ENCODE measurements at regions not wholly inside any gene's neighbourhood (a gene's known extent, or its start where the extent isn't known, plus 50 kb on each side); places are given as distances from the start of the nearest gene placed in this dataset.

GRCh38 chr6:44531442-44532015 is 144.0 kb downstream of the CDC5L start:
- TF ChIP-seq, protein P1, sequence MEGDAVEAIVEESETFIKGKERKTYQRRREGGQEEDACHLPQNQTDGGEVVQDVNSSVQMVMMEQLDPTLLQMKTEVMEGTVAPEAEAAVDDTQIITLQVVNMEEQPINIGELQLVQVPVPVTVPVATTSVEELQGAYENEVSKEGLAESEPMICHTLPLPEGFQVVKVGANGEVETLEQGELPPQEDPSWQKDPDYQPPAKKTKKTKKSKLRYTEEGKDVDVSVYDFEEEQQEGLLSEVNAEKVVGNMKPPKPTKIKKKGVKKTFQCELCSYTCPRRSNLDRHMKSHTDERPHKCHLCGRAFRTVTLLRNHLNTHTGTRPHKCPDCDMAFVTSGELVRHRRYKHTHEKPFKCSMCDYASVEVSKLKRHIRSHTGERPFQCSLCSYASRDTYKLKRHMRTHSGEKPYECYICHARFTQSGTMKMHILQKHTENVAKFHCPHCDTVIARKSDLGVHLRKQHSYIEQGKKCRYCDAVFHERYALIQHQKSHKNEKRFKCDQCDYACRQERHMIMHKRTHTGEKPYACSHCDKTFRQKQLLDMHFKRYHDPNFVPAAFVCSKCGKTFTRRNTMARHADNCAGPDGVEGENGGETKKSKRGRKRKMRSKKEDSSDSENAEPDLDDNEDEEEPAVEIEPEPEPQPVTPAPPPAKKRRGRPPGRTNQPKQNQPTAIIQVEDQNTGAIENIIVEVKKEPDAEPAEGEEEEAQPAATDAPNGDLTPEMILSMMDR (IDR thresholded peaks at IDR 0.05; ENCODE audit: low read depth, low read length), result no peak
- no peak overlapping the region for H3K4me3 ChIP-seq (ENCODE audit: low read depth, low read length)

GRCh38 chr6:44533421-44533820 is 145.9 kb downstream of the CDC5L start:
- H3K4me3 ChIP-seq (ENCODE audit: low read depth, low read length), result no peak overlapping the region
- TF ChIP-seq, protein P1 (IDR thresholded peaks at IDR 0.05; ENCODE audit: low read depth, low read length), result no peak

GRCh38 chr6:44534291-44534690 is 146.8 kb downstream of the CDC5L start:
- no peak overlapping the region for H3K4me3 ChIP-seq (ENCODE audit: low read depth, low read length)
- TF ChIP-seq, protein P1 (IDR thresholded peaks at IDR 0.05; ENCODE audit: low read depth, low read length), result no peak

DNA sequence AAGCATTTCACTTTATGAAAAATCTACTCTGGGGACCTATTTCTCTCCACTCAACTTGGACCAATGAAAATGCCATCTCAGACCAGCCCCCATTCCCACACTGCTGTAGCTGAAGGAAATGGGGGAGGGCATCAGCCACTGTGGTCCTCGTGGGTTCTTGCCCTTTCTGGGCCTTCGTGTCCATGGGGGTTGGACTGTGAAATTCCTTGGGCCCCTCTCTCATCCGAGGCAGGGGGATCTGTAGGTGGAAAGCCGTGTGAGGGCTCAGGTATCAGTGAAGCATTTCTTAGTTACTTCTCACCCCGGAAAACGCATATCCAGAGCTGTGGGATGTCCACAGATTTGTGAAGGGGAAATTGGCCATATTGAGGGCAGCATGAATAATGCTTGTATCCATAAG is 147.9 kb downstream of the CDC5L start:
- no peak overlapping the region for H3K4me3 ChIP-seq (ENCODE audit: low read depth, low read length)
- TF ChIP-seq, protein P1 (IDR thresholded peaks at IDR 0.05; ENCODE audit: low read depth, low read length), result no peak

DNA sequence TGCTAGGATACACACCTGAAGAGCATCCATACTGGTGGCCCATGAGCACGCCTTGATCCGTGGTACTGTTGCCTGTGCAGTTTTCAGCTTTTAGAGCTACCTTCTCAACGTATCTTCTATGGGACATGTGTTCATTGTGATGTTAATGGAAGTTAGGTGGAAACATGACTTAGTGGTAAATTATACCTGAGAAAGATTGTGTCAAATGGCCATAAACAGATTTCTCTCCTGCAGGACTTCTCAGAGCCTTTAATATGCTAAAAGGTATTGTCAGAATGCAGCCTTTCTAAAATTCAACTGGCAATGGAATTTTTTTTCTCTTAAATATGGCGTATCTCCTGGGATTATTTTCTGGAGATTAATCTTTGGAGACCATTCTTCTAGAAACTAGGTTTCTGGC is 148.5 kb downstream of the CDC5L start:
- no peak overlapping the region for H3K4me3 ChIP-seq (ENCODE audit: low read depth, low read length)
- TF ChIP-seq, protein P1 (IDR thresholded peaks at IDR 0.05; ENCODE audit: low read depth, low read length), result no peak

- H3K4me3 ChIP-seq (ENCODE audit: low read depth, low read length), result no peak overlapping the region
- TF ChIP-seq, protein P1 (IDR thresholded peaks at IDR 0.05; ENCODE audit: low read depth, low read length), result no peak
Measured at GRCh38 chr6:44537306-44538049, 150.0 kb downstream of the CDC5L start.

GRCh38 chr6:44538131-44538806 is 150.8 kb downstream of the CDC5L start:
- TF ChIP-seq, protein P1 (IDR thresholded peaks at IDR 0.05; ENCODE audit: low read depth, low read length), result no peak
- no peak overlapping the region for H3K4me3 ChIP-seq (ENCODE audit: low read depth, low read length)
